ENCODE measurements at regions not wholly inside any gene's neighbourhood (a gene's known extent, or its start where the extent isn't known, plus 50 kb on each side); places are given as distances from the start of the nearest gene placed in this dataset.
"Not testable (repeated sequence)": the region's sequence is repeated elsewhere in the genome, so short reads cannot be mapped to it uniquely, and the experiment has no call there.

- DNase-seq (ENCODE audit: low read depth), result no peak
- in situ Hi-C loops (cut with HindIII; ENCODE audit: low pct_unique_long_range_greater_than_20kb, low sequenced_read_pairs), result no loop called here
These were observed 1295.0 kb downstream of the JRKL start for GRCh38 chr11:97684486-97685439.

- in situ Hi-C loops (cut with HindIII; ENCODE audit: low pct_unique_long_range_greater_than_20kb, low sequenced_read_pairs), result no loop called here
- no peak for DNase-seq (ENCODE audit: low read depth)
These were observed 1295.9 kb downstream of the JRKL start for GRCh38 chr11:97685695-97686094.

GRCh38 chr11:97687111-97687510 lies 1297.3 kb downstream of the JRKL start:
- no peak for DNase-seq (ENCODE audit: low read depth)
- in situ Hi-C loops (cut with HindIII; ENCODE audit: low pct_unique_long_range_greater_than_20kb, low sequenced_read_pairs), result no loop called here

GRCh38 chr11:97691061-97691460 lies 1301.2 kb downstream of the JRKL start:
- no peak for DNase-seq (ENCODE audit: low read depth)
- in situ Hi-C loops (cut with HindIII; ENCODE audit: low pct_unique_long_range_greater_than_20kb, low sequenced_read_pairs), result no loop called here

GRCh38 chr11:97702951-97703350 lies 1313.1 kb downstream of the JRKL start:
- no peak for DNase-seq (ENCODE audit: low read depth)
- in situ Hi-C loops (cut with HindIII; ENCODE audit: low pct_unique_long_range_greater_than_20kb, low sequenced_read_pairs), result no loop called here

- DNase-seq (ENCODE audit: low read depth), result no peak
- in situ Hi-C loops (cut with HindIII; ENCODE audit: low pct_unique_long_range_greater_than_20kb, low sequenced_read_pairs), result no loop called here
These were observed 1314.0 kb downstream of the JRKL start for GRCh38 chr11:97703851-97704250.

- DNase-seq (ENCODE audit: low read depth); in situ Hi-C loops (cut with HindIII; ENCODE audit: low pct_unique_long_range_greater_than_20kb, low sequenced_read_pairs): not testable (repeated sequence)
These were observed 1315.3 kb upstream of the CNTN5 start for GRCh38 chr11:97705441-97705840.

GRCh38 chr11:97717922-97718321 lies 1302.8 kb upstream of the CNTN5 start:
- in situ Hi-C loops (cut with HindIII; ENCODE audit: low pct_unique_long_range_greater_than_20kb, low sequenced_read_pairs), result no loop called here
- DNase-seq (ENCODE audit: low read depth), result no peak

- in situ Hi-C loops (cut with HindIII; ENCODE audit: low pct_unique_long_range_greater_than_20kb, low sequenced_read_pairs), result no loop called here
- peak; percentile 82 for DNase-seq (ENCODE audit: low read depth)
These were observed 1298.7 kb upstream of the CNTN5 start for GRCh38 chr11:97722065-97722464.

- no peak for DNase-seq (ENCODE audit: low read depth)
- in situ Hi-C loops (cut with HindIII; ENCODE audit: low pct_unique_long_range_greater_than_20kb, low sequenced_read_pairs), result no loop called here
These were observed 1298.0 kb upstream of the CNTN5 start for GRCh38 chr11:97722721-97723120.

GRCh38 chr11:97729546-97730272 lies 1291.0 kb upstream of the CNTN5 start:
- in situ Hi-C loops (cut with HindIII; ENCODE audit: low pct_unique_long_range_greater_than_20kb, low sequenced_read_pairs), result no loop called here
- no peak for DNase-seq (ENCODE audit: low read depth)

- in situ Hi-C loops (cut with HindIII; ENCODE audit: low pct_unique_long_range_greater_than_20kb, low sequenced_read_pairs), result no loop called here
- DNase-seq (ENCODE audit: low read depth), result peak; percentile 14
These were observed 1288.6 kb upstream of the CNTN5 start for GRCh38 chr11:97732011-97732632.

GRCh38 chr11:97738751-97739150 lies 1282.0 kb upstream of the CNTN5 start:
- in situ Hi-C loops (cut with HindIII; ENCODE audit: low pct_unique_long_range_greater_than_20kb, low sequenced_read_pairs), result no loop called here

GRCh38 chr11:97739932-97740800 lies 1280.6 kb upstream of the CNTN5 start:
- DNase-seq (ENCODE audit: low read depth), result peak; percentile 47
- in situ Hi-C loops (cut with HindIII; ENCODE audit: low pct_unique_long_range_greater_than_20kb, low sequenced_read_pairs), result no loop called here

More at GRCh38 chr11:97738751-97739150, 1282.0 kb upstream of the CNTN5 start:
- DNase-seq (ENCODE audit: low read depth), result no peak

- in situ Hi-C loops (cut with HindIII; ENCODE audit: low pct_unique_long_range_greater_than_20kb, low sequenced_read_pairs), result no loop called here
- no peak for DNase-seq (ENCODE audit: low read depth)
These were observed 1280.0 kb upstream of the CNTN5 start for GRCh38 chr11:97740801-97741151.

GRCh38 chr11:97742717-97743116 lies 1278.0 kb upstream of the CNTN5 start:
- in situ Hi-C loops (cut with HindIII; ENCODE audit: low pct_unique_long_range_greater_than_20kb, low sequenced_read_pairs), result no loop called here
- no peak for DNase-seq (ENCODE audit: low read depth)

- DNase-seq (ENCODE audit: low read depth), result peak; percentile 34
- in situ Hi-C loops (cut with HindIII; ENCODE audit: low pct_unique_long_range_greater_than_20kb, low sequenced_read_pairs), result no loop called here
These were observed 1277.5 kb upstream of the CNTN5 start for GRCh38 chr11:97743205-97743742.

GRCh38 chr11:97745515-97746050 lies 1275.2 kb upstream of the CNTN5 start:
- in situ Hi-C loops (cut with HindIII; ENCODE audit: low pct_unique_long_range_greater_than_20kb, low sequenced_read_pairs), result no loop called here
- DNase-seq (ENCODE audit: low read depth), result no peak

Data from Caki2 (cell line).